ENCODE measurements at regions not wholly inside any gene's neighbourhood (a gene's known extent, or its start where the extent isn't known, plus 50 kb on each side); places are given as distances from the start of the nearest gene placed in this dataset.

GRCh38 chr11:69562302-69562701 lies 78.7 kb upstream of the CCND1 start:
- Histone ChIP-seq H3K9me3 (replicated peaks; ENCODE audit: control insufficient read depth, insufficient read depth, low read depth, low read length) (no peaks in the 10 kb centered on the region; the same call in 1 of the 2 replicates), H3K9ac (ENCODE audit: insufficient read depth in 1 of 2, low read depth in 2 of 2, low read length in 2 of 2) (no peak overlapping the region), H3K4me1 (replicated peaks in 1 of 2; ENCODE audit: control insufficient read depth in 2 of 2, insufficient read depth in 2 of 2, low read length in 2 of 2) (no peaks in the 10 kb centered on the region), H3K27me3 (ENCODE audit: control insufficient read depth in 2 of 2, insufficient read depth in 2 of 2, low read length in 2 of 2) (peaks cover 0 to 29% of the 10 kb centered on the region in 2 experiments; a peak in 3 of 5 replicates), H2AFZ (ENCODE audit: low read depth, low read length) (no peak overlapping the region), H3K4me2 (ENCODE audit: insufficient read depth, low read length) (no peak overlapping the region), H3K79me2 (ENCODE audit: control insufficient read depth, insufficient read depth, low read length) (no peaks in the 10 kb centered on the region), H3K36me3 (ENCODE audit: control insufficient read depth, insufficient read depth, low read length) (no peaks in the 10 kb centered on the region), H3K9me1 (ENCODE audit: control insufficient read depth, insufficient read depth, low read length) (no peaks in the 10 kb centered on the region), H3K4me3 (no peak overlapping the region), H3K27ac (ENCODE audit: extremely low read depth, low read depth, low read length) (no peak overlapping the region), H4K20me1 (replicated peaks; ENCODE audit: control insufficient read depth, insufficient read depth, low read length) (no peaks in the 10 kb centered on the region)
- POLR2A ChIA-PET: no interaction called here
- ATAC-seq (no peak), FAIRE-seq (no peak), DNase-seq (ENCODE audit: extremely low read depth in 1 of 4, low spot score in 3 of 4) (no peak)
- CTCF ChIA-PET (ENCODE audit: low intra/inter-chr PET ratio): no interaction called here
- in situ Hi-C loops (cut with MboI): no loop called here
- intact Hi-C loops (cut with micrococcal nuclease): no loop called here
- WGBS (ENCODE audit: insufficient coverage, low coverage, missing lambda C conversion rate): 20% methylated on average over 4 of the region's 4 CpGs
- BruUV-seq (replicated peaks): no TSS peak
- TF ChIP-seq RBM25 (IDR thresholded peaks at IDR 0.05; ENCODE audit: low read depth, low read length, severe bottlenecking) (peak; percentile 49), ZNF146 (CRISPR knock-in tag; IDR thresholded peaks at IDR 0.05; ENCODE audit: unreplicated experiment) (peak; percentile 89), CCNT2 (IDR thresholded peaks at IDR 0.05; ENCODE audit: borderline replicate concordance, extremely low read depth, insufficient read length, low read depth, low read length) (no peak), OTX1 (CRISPR knock-in tag; IDR thresholded peaks at IDR 0.05) (no peak), ZNF512 (tag; IDR thresholded peaks at IDR 0.05) (no peak), TARDBP (IDR thresholded peaks at IDR 0.05) (no peak)
- TF ChIP-seq, protein P1, sequence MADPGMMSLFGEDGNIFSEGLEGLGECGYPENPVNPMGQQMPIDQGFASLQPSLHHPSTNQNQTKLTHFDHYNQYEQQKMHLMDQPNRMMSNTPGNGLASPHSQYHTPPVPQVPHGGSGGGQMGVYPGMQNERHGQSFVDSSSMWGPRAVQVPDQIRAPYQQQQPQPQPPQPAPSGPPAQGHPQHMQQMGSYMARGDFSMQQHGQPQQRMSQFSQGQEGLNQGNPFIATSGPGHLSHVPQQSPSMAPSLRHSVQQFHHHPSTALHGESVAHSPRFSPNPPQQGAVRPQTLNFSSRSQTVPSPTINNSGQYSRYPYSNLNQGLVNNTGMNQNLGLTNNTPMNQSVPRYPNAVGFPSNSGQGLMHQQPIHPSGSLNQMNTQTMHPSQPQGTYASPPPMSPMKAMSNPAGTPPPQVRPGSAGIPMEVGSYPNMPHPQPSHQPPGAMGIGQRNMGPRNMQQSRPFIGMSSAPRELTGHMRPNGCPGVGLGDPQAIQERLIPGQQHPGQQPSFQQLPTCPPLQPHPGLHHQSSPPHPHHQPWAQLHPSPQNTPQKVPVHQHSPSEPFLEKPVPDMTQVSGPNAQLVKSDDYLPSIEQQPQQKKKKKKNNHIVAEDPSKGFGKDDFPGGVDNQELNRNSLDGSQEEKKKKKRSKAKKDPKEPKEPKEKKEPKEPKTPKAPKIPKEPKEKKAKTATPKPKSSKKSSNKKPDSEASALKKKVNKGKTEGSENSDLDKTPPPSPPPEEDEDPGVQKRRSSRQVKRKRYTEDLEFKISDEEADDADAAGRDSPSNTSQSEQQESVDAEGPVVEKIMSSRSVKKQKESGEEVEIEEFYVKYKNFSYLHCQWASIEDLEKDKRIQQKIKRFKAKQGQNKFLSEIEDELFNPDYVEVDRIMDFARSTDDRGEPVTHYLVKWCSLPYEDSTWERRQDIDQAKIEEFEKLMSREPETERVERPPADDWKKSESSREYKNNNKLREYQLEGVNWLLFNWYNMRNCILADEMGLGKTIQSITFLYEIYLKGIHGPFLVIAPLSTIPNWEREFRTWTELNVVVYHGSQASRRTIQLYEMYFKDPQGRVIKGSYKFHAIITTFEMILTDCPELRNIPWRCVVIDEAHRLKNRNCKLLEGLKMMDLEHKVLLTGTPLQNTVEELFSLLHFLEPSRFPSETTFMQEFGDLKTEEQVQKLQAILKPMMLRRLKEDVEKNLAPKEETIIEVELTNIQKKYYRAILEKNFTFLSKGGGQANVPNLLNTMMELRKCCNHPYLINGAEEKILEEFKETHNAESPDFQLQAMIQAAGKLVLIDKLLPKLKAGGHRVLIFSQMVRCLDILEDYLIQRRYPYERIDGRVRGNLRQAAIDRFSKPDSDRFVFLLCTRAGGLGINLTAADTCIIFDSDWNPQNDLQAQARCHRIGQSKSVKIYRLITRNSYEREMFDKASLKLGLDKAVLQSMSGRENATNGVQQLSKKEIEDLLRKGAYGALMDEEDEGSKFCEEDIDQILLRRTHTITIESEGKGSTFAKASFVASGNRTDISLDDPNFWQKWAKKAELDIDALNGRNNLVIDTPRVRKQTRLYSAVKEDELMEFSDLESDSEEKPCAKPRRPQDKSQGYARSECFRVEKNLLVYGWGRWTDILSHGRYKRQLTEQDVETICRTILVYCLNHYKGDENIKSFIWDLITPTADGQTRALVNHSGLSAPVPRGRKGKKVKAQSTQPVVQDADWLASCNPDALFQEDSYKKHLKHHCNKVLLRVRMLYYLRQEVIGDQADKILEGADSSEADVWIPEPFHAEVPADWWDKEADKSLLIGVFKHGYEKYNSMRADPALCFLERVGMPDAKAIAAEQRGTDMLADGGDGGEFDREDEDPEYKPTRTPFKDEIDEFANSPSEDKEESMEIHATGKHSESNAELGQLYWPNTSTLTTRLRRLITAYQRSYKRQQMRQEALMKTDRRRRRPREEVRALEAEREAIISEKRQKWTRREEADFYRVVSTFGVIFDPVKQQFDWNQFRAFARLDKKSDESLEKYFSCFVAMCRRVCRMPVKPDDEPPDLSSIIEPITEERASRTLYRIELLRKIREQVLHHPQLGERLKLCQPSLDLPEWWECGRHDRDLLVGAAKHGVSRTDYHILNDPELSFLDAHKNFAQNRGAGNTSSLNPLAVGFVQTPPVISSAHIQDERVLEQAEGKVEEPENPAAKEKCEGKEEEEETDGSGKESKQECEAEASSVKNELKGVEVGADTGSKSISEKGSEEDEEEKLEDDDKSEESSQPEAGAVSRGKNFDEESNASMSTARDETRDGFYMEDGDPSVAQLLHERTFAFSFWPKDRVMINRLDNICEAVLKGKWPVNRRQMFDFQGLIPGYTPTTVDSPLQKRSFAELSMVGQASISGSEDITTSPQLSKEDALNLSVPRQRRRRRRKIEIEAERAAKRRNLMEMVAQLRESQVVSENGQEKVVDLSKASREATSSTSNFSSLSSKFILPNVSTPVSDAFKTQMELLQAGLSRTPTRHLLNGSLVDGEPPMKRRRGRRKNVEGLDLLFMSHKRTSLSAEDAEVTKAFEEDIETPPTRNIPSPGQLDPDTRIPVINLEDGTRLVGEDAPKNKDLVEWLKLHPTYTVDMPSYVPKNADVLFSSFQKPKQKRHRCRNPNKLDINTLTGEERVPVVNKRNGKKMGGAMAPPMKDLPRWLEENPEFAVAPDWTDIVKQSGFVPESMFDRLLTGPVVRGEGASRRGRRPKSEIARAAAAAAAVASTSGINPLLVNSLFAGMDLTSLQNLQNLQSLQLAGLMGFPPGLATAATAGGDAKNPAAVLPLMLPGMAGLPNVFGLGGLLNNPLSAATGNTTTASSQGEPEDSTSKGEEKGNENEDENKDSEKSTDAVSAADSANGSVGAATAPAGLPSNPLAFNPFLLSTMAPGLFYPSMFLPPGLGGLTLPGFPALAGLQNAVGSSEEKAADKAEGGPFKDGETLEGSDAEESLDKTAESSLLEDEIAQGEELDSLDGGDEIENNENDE (IDR thresholded peaks at IDR 0.05; ENCODE audit: low read depth, low read length): no peak
